ENCODE measurements at regions not wholly inside any gene's neighbourhood (a gene's known extent, or its start where the extent isn't known, plus 50 kb on each side); places are given as distances from the start of the nearest gene placed in this dataset.

DNA sequence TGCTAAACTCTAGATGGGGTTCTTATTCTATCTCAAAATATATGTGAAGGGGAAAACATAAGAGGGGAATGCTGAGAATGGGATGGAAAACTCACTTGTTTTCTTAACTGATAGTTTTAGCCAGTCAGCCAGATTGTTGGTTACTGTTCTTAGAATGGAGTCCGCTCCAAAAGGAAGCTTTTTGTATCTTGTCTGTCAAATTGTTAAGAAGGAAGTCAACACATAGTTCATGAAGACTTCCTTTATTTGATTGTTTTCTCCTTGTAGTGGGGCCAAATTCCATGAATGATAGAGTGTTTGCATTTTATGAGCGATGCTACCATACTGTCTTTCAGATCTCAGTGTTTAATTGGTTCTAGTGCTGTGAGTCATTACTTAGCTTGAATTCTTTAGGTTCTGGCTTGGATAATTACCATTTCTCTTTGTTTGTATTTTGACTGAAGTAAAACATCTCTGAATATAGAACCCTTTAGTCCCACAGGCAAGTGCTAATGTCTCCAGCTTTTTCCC, 98.3 kb upstream of the GOT2 start:
- H3K27me3 ChIP-seq: no peaks in the 10 kb centered on the region
- no peaks in the 10 kb centered on the region for H3K4me1 ChIP-seq
- 61 to 76% methylated on average over 2 of the region's 2 CpGs for WGBS, 2 donors
- no peak overlapping the region for H3K4me3 ChIP-seq
- no peaks in the 10 kb centered on the region for H3K36me3 ChIP-seq (replicated peaks in 1 of 2; ENCODE audit: insufficient read depth in 1 of 2, low read depth in 2 of 2)
- ATAC-seq (no peak), DNase-seq (no peak)
- intact Hi-C loops (cut with DNase I): no loop called here
- H3K27ac ChIP-seq: no peak overlapping the region
- H3K9me3 ChIP-seq: no peaks in the 10 kb centered on the region
- no peak for TF ChIP-seq POLR2A (IDR thresholded peaks at IDR 0.05)
- TF ChIP-seq, protein P1, sequence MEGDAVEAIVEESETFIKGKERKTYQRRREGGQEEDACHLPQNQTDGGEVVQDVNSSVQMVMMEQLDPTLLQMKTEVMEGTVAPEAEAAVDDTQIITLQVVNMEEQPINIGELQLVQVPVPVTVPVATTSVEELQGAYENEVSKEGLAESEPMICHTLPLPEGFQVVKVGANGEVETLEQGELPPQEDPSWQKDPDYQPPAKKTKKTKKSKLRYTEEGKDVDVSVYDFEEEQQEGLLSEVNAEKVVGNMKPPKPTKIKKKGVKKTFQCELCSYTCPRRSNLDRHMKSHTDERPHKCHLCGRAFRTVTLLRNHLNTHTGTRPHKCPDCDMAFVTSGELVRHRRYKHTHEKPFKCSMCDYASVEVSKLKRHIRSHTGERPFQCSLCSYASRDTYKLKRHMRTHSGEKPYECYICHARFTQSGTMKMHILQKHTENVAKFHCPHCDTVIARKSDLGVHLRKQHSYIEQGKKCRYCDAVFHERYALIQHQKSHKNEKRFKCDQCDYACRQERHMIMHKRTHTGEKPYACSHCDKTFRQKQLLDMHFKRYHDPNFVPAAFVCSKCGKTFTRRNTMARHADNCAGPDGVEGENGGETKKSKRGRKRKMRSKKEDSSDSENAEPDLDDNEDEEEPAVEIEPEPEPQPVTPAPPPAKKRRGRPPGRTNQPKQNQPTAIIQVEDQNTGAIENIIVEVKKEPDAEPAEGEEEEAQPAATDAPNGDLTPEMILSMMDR (IDR thresholded peaks at IDR 0.05): no peak

DNA sequence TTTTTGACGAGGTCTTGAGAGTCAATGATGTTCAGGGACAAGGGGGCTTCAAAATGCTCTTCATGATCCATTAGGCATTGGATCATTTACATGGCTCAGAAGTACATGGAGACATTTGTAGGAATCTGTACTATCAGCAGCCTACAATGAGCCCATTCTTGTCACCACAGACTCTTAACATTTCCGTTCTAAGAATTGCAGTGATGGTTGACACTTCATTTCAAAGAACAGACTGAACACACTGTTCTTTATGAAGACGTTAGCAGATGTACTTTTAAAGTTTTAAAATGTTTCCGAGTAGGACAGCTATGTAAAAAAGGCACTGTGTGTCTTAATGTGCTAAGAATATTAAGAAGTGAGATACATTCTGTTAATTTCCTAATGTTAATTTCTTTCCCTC, 97.3 kb upstream of the GOT2 start:
- TF ChIP-seq POLR2A (IDR thresholded peaks at IDR 0.05): no peak
- TF ChIP-seq, protein P1 (IDR thresholded peaks at IDR 0.05): no peak
- H3K4me3 ChIP-seq: no peak overlapping the region
- H3K36me3 ChIP-seq (replicated peaks in 1 of 2; ENCODE audit: insufficient read depth in 1 of 2, low read depth in 2 of 2): no peaks in the 10 kb centered on the region
- H3K27ac ChIP-seq: no peak overlapping the region
- DNase-seq (no peak), ATAC-seq (no peak)
- H3K4me1 ChIP-seq: no peaks in the 10 kb centered on the region
- intact Hi-C loops (cut with DNase I): no loop called here
- no peaks in the 10 kb centered on the region for H3K9me3 ChIP-seq
- H3K27me3 ChIP-seq: no peaks in the 10 kb centered on the region
- 46 to 57% methylated on average over 4 of the region's 4 CpGs for WGBS, 2 donors

DNA sequence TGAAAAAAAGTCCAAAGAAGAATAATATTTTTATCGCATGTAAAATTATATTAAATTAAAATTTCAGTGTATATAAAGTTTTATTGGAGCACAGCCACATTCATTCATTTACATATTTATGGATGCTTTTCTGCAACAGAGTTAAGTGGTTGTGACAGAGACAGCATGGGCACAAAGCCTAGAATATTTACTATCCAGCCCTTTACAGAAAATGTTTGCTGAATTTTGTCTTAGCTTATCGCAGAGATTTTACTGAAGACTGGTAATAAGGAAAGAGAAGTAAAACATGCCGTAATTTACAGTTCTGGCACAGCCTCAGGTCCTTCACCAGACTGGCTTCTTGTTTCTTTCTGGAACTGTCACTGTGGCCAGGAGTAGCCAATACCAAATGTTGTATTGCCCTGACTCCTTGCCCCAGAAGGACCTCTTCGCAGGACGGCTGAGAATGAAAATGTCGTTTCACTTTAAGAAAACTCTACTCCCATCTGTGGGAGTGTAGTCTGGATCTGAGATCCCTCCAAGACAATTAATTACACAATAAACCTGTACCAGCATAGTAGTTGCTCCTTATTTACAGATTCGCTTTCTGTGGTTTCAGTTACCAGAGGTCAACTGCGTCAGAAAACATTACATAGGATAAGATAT, 94.9 kb upstream of the GOT2 start:
- H3K27ac ChIP-seq: no peak overlapping the region
- DNase-seq (no peak), ATAC-seq (no peak)
- intact Hi-C loops (cut with DNase I): no loop called here
- H3K9me3 ChIP-seq: no peaks in the 10 kb centered on the region
- 66 to 67% methylated on average over 8 of the region's 8 CpGs for WGBS, 2 donors
- no peaks in the 10 kb centered on the region for H3K4me1 ChIP-seq
- TF ChIP-seq POLR2A (IDR thresholded peaks at IDR 0.05): no peak
- TF ChIP-seq, protein P1 (IDR thresholded peaks at IDR 0.05): no peak
- no peaks in the 10 kb centered on the region for H3K27me3 ChIP-seq
- H3K36me3 ChIP-seq (replicated peaks in 1 of 2; ENCODE audit: insufficient read depth in 1 of 2, low read depth in 2 of 2): no peaks in the 10 kb centered on the region
- H3K4me3 ChIP-seq: no peak overlapping the region

DNA sequence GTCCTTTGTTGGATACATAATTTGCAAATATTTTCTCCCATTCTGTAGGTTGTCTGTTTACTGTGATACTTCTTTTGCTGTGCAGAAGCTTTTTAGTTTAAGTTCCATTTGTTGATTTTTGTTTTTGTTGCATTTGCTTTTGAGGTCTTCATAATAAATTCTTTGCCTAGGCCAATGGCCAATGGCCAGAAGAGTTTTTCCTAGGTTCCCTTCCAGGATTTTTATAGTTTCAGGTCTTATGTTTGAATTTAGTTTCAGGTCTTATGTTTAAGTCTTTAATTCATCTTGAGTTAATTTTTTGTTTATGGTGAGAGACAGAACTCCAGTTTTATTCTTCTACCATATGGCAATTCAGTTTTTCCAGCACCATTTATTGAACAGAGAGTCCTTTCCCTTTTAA, 90.1 kb upstream of the GOT2 start:
- Histone ChIP-seq H3K27me3 (no peaks in the 10 kb centered on the region), H3K9me3 (no peaks in the 10 kb centered on the region), H3K27ac (no peak overlapping the region), H3K4me1 (no peaks in the 10 kb centered on the region), H3K36me3 (replicated peaks in 1 of 2; ENCODE audit: insufficient read depth in 1 of 2, low read depth in 2 of 2) (no peaks in the 10 kb centered on the region), H3K4me3 (no peak overlapping the region)
- TF ChIP-seq, protein P1 (IDR thresholded peaks at IDR 0.05): no peak
- TF ChIP-seq POLR2A (IDR thresholded peaks at IDR 0.05): no peak
- intact Hi-C loops (cut with DNase I): no loop called here
- ATAC-seq (no peak), DNase-seq (no peak)

DNA sequence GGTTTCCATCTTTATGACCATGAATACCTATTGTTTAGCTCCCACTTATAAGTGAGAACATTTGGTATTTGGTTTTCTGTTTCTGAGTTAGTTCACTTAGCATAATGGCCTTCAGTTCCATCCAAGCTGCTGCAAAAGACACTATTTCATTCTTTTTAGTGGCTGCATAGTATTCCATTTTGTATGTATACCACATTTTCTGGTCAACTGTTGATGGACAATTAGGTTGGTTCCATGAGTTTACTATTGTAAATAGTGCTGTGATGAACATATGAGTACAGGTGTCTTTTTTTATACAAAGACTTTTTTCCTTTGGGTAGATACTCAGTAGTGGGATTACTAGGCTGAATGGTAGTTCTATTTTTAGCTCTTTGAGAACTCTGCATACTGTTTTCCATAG, 87.8 kb upstream of the GOT2 start:
- no peak for ATAC-seq
- TF ChIP-seq, protein P1 (IDR thresholded peaks at IDR 0.05): no peak
- TF ChIP-seq POLR2A (IDR thresholded peaks at IDR 0.05): no peak
- Histone ChIP-seq H3K27ac (no peak overlapping the region), H3K27me3 (no peaks in the 10 kb centered on the region), H3K36me3 (replicated peaks in 1 of 2; ENCODE audit: insufficient read depth in 1 of 2, low read depth in 2 of 2) (no peaks in the 10 kb centered on the region), H3K9me3 (no peaks in the 10 kb centered on the region), H3K4me3 (no peak overlapping the region), H3K4me1 (no peaks in the 10 kb centered on the region)
- intact Hi-C loops (cut with DNase I): no loop called here
- DNase-seq: no peak
